K562 (cell line): ENCODE measurements at regions not wholly inside any gene's neighbourhood (a gene's known extent, or its start where the extent isn't known, plus 50 kb on each side); places are given as distances from the start of the nearest gene placed in this dataset.

Source experiments
- ATAC-seq: fragments of 200-7000 bp; cut with Tn5 transposase; 3 replicates; pipeline ENCODE4 v1.9.1; 2020; ENCODE audit warnings: moderate library complexity
- BruUV-seq: library from RNA; stranded (reverse); fragments of 400-500 nt; replicated peaks from 2 replicates; lab custom pipeline; 2021; lab: Mats Ljungman, UMichigan
- CTCF ChIA-PET: fragments of 300-600 bp; formaldehyde crosslinking; extraction: SDS; loops from one replicate; lab custom pipeline; 2021; ENCODE audit warnings: low intra/inter-chr PET ratio; lab: Yijun Ruan, JAX
- POLR2A ChIA-PET: fragments of 300-600, 350-650 bp; sonication (Branson Sonifier 250); formaldehyde crosslinking; extraction: SDS; loops from one replicate; lab custom pipeline; 2021; ENCODE audit warnings: antibody characterized with exemption, inconsistent platforms; lab: Yijun Ruan, JAX
- DNase-seq, 4 experiments: peaks; one replicate each; pipeline versions ENCODE4 v3.0.0 to v3.0.0-alpha.2; 2011 to 2018; ENCODE audit warnings: low spot score in 3 of 4, mixed read lengths in 3 of 4; ENCODE audit errors: extremely low read depth in 1 of 4
- FAIRE-seq: peaks from 2 replicates; lab custom pipeline; 2011; peaks lifted over from hg19 to GRCh38; lab: Jason Lieb, UNC
- H2AFZ ChIP-seq: 2 replicates; pipeline ENCODE4 v1.6.0; 2011; ENCODE audit warnings: low read depth, low read length, control low read depth, inconsistent platforms
- H3K27ac ChIP-seq: fragments of 200-600 bp; 3 replicates; pipeline ENCODE4 v1.8.0; 2011; ENCODE audit warnings: low read depth, mild to moderate bottlenecking, control low read depth, inconsistent platforms, low read length, moderate library complexity, mixed read lengths; ENCODE audit errors: extremely low read depth
- H3K27me3 ChIP-seq, 2 experiments: fragments of 300-600 bp in 1 of 2; 2 replicates in 1 of 2; 3 replicates in 1 of 2; pipeline versions ENCODE4 v1.6.0 to v1.8.0; 2011; ENCODE audit warnings: inconsistent platforms in 2 of 2, low read length in 2 of 2, mild to moderate bottlenecking in 1 of 2, mixed read lengths in 1 of 2, moderate library complexity in 1 of 2; ENCODE audit not compliant: control insufficient read depth in 2 of 2, insufficient read depth in 2 of 2
- H3K36me3 ChIP-seq: fragments of 300-600 bp; 3 replicates; pipeline ENCODE4 v1.8.0; 2011; ENCODE audit warnings: mild to moderate bottlenecking, low read length, inconsistent platforms; ENCODE audit not compliant: control insufficient read depth, insufficient read depth
- H3K4me1 ChIP-seq, 2 experiments: fragments of 200-600 bp in 1 of 2; replicated peaks in 1 of 2; 2 replicates in 1 of 2; 3 replicates in 1 of 2; pipeline versions ENCODE4 v1.5.1 to v1.8.0; 2011; ENCODE audit warnings: inconsistent platforms in 2 of 2, low read length in 2 of 2, mild to moderate bottlenecking in 1 of 2, mixed read lengths in 1 of 2, moderate library complexity in 1 of 2; ENCODE audit not compliant: control insufficient read depth in 2 of 2, insufficient read depth in 2 of 2
- H3K4me2 ChIP-seq: 2 replicates; pipeline ENCODE4 v1.6.1; 2011; ENCODE audit warnings: low read length, control low read depth, inconsistent platforms, mixed read lengths; ENCODE audit not compliant: insufficient read depth
- H3K4me3 ChIP-seq: fragments of 200-600 bp; sonication (generic), shearing (Covaris generic); 2 replicates; pipeline ENCODE4 v1.5.1; 2016; ENCODE audit warnings: control low read depth, inconsistent platforms
- H3K79me2 ChIP-seq: fragments of 200-600 bp; 3 replicates; pipeline ENCODE4 v1.8.0; 2011; ENCODE audit warnings: low read length, inconsistent platforms; ENCODE audit not compliant: control insufficient read depth, insufficient read depth
- H3K9ac ChIP-seq, 2 experiments: 2 replicates each; pipeline versions ENCODE4 v1.6.0 to v1.6.1; 2011; ENCODE audit warnings: low read depth in 2 of 2, low read length in 2 of 2, control low read depth in 1 of 2, inconsistent platforms in 1 of 2, mild to moderate bottlenecking in 1 of 2, mixed read lengths in 1 of 2; ENCODE audit not compliant: insufficient read depth in 1 of 2
- H3K9me1 ChIP-seq: one replicate; pipeline ENCODE4 v1.6.0; 2011; ENCODE audit warnings: inconsistent platforms, mild to moderate bottlenecking, low read length, moderate library complexity; ENCODE audit not compliant: control insufficient read depth, insufficient read depth
- H3K9me3 ChIP-seq: replicated peaks from 2 replicates; pipeline ENCODE4 v1.5.1; 2011; ENCODE audit warnings: low read depth, low read length, inconsistent platforms; ENCODE audit not compliant: control insufficient read depth, insufficient read depth
- H4K20me1 ChIP-seq: replicated peaks from 2 replicates; pipeline ENCODE4 v1.6.1; 2011; ENCODE audit warnings: low read length, inconsistent platforms, mixed read lengths; ENCODE audit not compliant: control insufficient read depth, insufficient read depth
- AFF4 ChIP-seq: sonication (generic); formaldehyde crosslinking; IDR thresholded peaks from 2 replicates; pipeline ENCODE4 v1.8.0; 2023; ENCODE audit warnings: mild to moderate bottlenecking, missing genetic modification reagents
- ATF7 ChIP-seq: fragments of 450-650 bp; IDR thresholded peaks from 2 replicates; pipeline ENCODE4 v1.7.1; 2014; ENCODE audit warnings: mild to moderate bottlenecking, moderate library complexity
- CCAR2 ChIP-seq: fragments of 200-400 bp; formaldehyde crosslinking; IDR thresholded peaks from 2 replicates; pipeline ENCODE4 v1.6.1; 2017; ENCODE audit warnings: mild to moderate bottlenecking, low read depth, low read length
- CHCHD3 ChIP-seq: fragments of 250-450 bp; sonication (Bioruptor Pico); IDR thresholded peaks from 2 replicates; pipeline ENCODE4 v2.1.2; 2022; ENCODE audit warnings: mild to moderate bottlenecking
- ELK1 ChIP-seq: sonication (generic); formaldehyde crosslinking; IDR thresholded peaks from 2 replicates; pipeline ENCODE4 v1.8.1; 2022; ENCODE audit warnings: missing genetic modification reagents
- HSF4 ChIP-seq: fragments of 250-450 bp; sonication (Bioruptor Pico); IDR thresholded peaks from 2 replicates; pipeline ENCODE4 v2.1.2; 2022; ENCODE audit warnings: mild to moderate bottlenecking, moderate library complexity, borderline replicate concordance
- L3MBTL2 ChIP-seq: fragments of 450-650 bp; IDR thresholded peaks from 2 replicates; pipeline ENCODE4 v1.6.1; 2016; ENCODE audit warnings: mild to moderate bottlenecking, moderate library complexity
- NR2C1 ChIP-seq, 2 experiments: fragments of 450-650 bp; IDR thresholded peaks; 2 replicates each; pipeline ENCODE4 v1.6.1; 2017; ENCODE audit warnings: mild to moderate bottlenecking in 2 of 2, antibody characterized with exemption in 1 of 2, inconsistent platforms in 1 of 2, missing compliant biosample characterization in 1 of 2, missing genetic modification characterization in 1 of 2
- PHB ChIP-seq: fragments of 250-450 bp; sonication (Bioruptor Pico); IDR thresholded peaks from 2 replicates; pipeline ENCODE4 v1.5.0; 2021
- POLR3G ChIP-seq: IDR thresholded peaks from 2 replicates; pipeline ENCODE4 v1.6.1; 2011; ENCODE audit not compliant: insufficient read length, insufficient replicate concordance; ENCODE audit errors: extremely low read depth
- POU5F1 ChIP-seq: fragments of 150-350 bp; IDR thresholded peaks from 2 replicates; pipeline ENCODE4 v1.6.1; 2014; ENCODE audit warnings: borderline replicate concordance, low read length, low read depth, mild to moderate bottlenecking; ENCODE audit not compliant: partially characterized antibody
- STAT5A ChIP-seq: IDR thresholded peaks from 2 replicates; pipeline ENCODE4 v1.6.1; 2012; ENCODE audit warnings: low read length, inconsistent platforms, borderline replicate concordance
- TRIM25 ChIP-seq: fragments of 450-650 bp; IDR thresholded peaks from 2 replicates; pipeline ENCODE4 v1.7.0; 2016; ENCODE audit warnings: borderline replicate concordance
- ZNF146 ChIP-seq: IDR thresholded peaks from one replicate; pipeline ENCODE4 v1.6.1; 2018; ENCODE audit warnings: missing compliant biosample characterization; ENCODE audit not compliant: unreplicated experiment
- ZNF224 ChIP-seq: sonication (generic); formaldehyde crosslinking; IDR thresholded peaks from 2 replicates; pipeline ENCODE4 v1.8.0; 2022; ENCODE audit warnings: mild to moderate bottlenecking, missing genetic modification reagents
- ZNF431 ChIP-seq: sonication (generic); formaldehyde crosslinking; IDR thresholded peaks from 2 replicates; pipeline ENCODE4 v1.8.0; 2022; ENCODE audit warnings: mild to moderate bottlenecking, missing genetic modification reagents
- ZNF436 ChIP-seq: fragments of 250-450, 450-650 bp; sonication (Bioruptor Pico); formaldehyde crosslinking; IDR thresholded peaks from 2 replicates; pipeline ENCODE4 v1.7.0; 2020; ENCODE audit warnings: mild to moderate bottlenecking
- ZNF77 ChIP-seq: fragments of 250-450 bp; sonication (Bioruptor Pico); IDR thresholded peaks from 2 replicates; pipeline ENCODE4 v1.5.0; 2020
- ZSCAN32 ChIP-seq: fragments of 450-650 bp; formaldehyde crosslinking; IDR thresholded peaks from 2 replicates; pipeline ENCODE4 v1.4.0; 2020; ENCODE audit warnings: mild to moderate bottlenecking, moderate library complexity
- in situ Hi-C: fragments of 300-500 bp; cut with MboI; formaldehyde crosslinking; loops from 4 replicates; pipeline ENCODE4 v1.15.0; 2018; ENCODE audit warnings: inconsistent platforms, mixed read lengths
- intact Hi-C: fragments of 100-400 bp; cut with micrococcal nuclease; formaldehyde crosslinking; loops from 2 replicates; pipeline ENCODE4 v1.14.2; 2022

GRCh38 chr5:129405222-129405621 is 54.9 kb upstream of the ADAMTS19 start (continued):
- TF ChIP-seq HSF4: no peak
- no peak for TF ChIP-seq STAT5A
- no peak for TF ChIP-seq CCAR2
- TF ChIP-seq AFF4 (CRISPR knock-in tag): no peak
- TF ChIP-seq POU5F1: no peak
- no peak for TF ChIP-seq L3MBTL2
- no peak for TF ChIP-seq ZSCAN32 (CRISPR knock-in tag)
- TF ChIP-seq POLR3G: no peak
- no peak for TF ChIP-seq CHCHD3 (CRISPR knock-in tag)
- TF ChIP-seq PHB (CRISPR knock-in tag): no peak

- no peak overlapping the region for H3K4me2 ChIP-seq
- no peaks in the 10 kb centered on the region for H3K36me3 ChIP-seq
- no peak for TF ChIP-seq ATF7
- no peak for TF ChIP-seq NR2C1 (IDR thresholded peaks at IDR 0.05)
- TF ChIP-seq NR2C1 (tag; IDR thresholded peaks at IDR 0.05): no peak
- no peak for TF ChIP-seq TRIM25
- TF ChIP-seq ZNF77: no peak
- no peak for TF ChIP-seq ELK1 (CRISPR knock-in tag)
- no peak for TF ChIP-seq ZNF431 (CRISPR knock-in tag)
- TF ChIP-seq ZNF146 (CRISPR knock-in tag): no peak
- TF ChIP-seq ZNF224 (CRISPR knock-in tag): no peak
- TF ChIP-seq ZNF436 (CRISPR knock-in tag): no peak
- TF ChIP-seq, all 486 proteins: peak for 0
- Histone ChIP-seq H2AFZ (no peak overlapping the region), H3K27me3 (no peaks in the 10 kb centered on the region), H3K4me3 (no peak overlapping the region), H3K9me3 (no peaks in the 10 kb centered on the region), H3K79me2 (no peaks in the 10 kb centered on the region), H3K4me1 (no peaks in the 10 kb centered on the region), H3K9ac (no peak overlapping the region), H3K27ac (no peak overlapping the region), H3K9me1 (no peaks in the 10 kb centered on the region), H4K20me1 (no peaks in the 10 kb centered on the region)
- no TSS peak for BruUV-seq
- ChIA-PET POLR2A (no interaction called here), CTCF (no interaction called here)
- ATAC-seq (no peak), DNase-seq (no peak), FAIRE-seq (no peak)
- in situ Hi-C loops (no loop called here), intact Hi-C loops (no loop called here)
These were observed 53.7 kb upstream of the ADAMTS19 start for GRCh38 chr5:129406440-129406839.
